ENCODE measurements at regions not wholly inside any gene's neighbourhood (a gene's known extent, or its start where the extent isn't known, plus 50 kb on each side); places are given as distances from the start of the nearest gene placed in this dataset.

- no peak for TF ChIP-seq ZBED1 (IDR thresholded peaks at IDR 0.05)
- no peak for TF ChIP-seq GTF3C2 (IDR thresholded peaks at IDR 0.05; ENCODE audit: borderline replicate concordance, extremely low read depth, insufficient read length)
- no peak for TF ChIP-seq ZNF507 (tag; conservative IDR thresholded peaks at IDR 0.05)
- no peak for TF ChIP-seq HMBOX1 (IDR thresholded peaks at IDR 0.05)
- no peak for TF ChIP-seq TOE1 (IDR thresholded peaks at IDR 0.05; ENCODE audit: borderline replicate concordance)
- no peak for TF ChIP-seq TOE1 (CRISPR knock-in tag; IDR thresholded peaks at IDR 0.05; ENCODE audit: borderline replicate concordance, low read depth)
- TF ChIP-seq RBBP5 (IDR thresholded peaks at IDR 0.05; ENCODE audit: borderline replicate concordance, insufficient read depth, low read length, poor library complexity, severe bottlenecking) = no peak
- no peak for TF ChIP-seq ZBTB33 (CRISPR knock-in tag; IDR thresholded peaks at IDR 0.05)
- no peak for TF ChIP-seq ZBTB26 (CRISPR knock-in tag; IDR thresholded peaks at IDR 0.05)
These were observed 340.6 kb downstream of the EPHA4 start (continued) for GRCh38 chr2:221231511-221231910.

Data from K562 (cell line).